ENCODE measurements at regions not wholly inside any gene's neighbourhood (a gene's known extent, or its start where the extent isn't known, plus 50 kb on each side); places are given as distances from the start of the nearest gene placed in this dataset.

- Histone ChIP-seq H3K4me1 (ENCODE audit: control insufficient read depth in 4 of 4, insufficient read depth in 4 of 4, low read length in 3 of 4) (no peaks in the 10 kb centered on the region), H3K27ac (ENCODE audit: low read depth in 1 of 2, low read length in 2 of 2) (no peak overlapping the region), H3K9me3 (ENCODE audit: control insufficient read depth in 4 of 4, low read length in 3 of 4) (peaks cover 0 to 2% (median 0%) of the 10 kb centered on the region in 4 donors), H3K27me3 (ENCODE audit: control insufficient read depth in 4 of 4, insufficient read depth in 4 of 4, low read length in 3 of 4) (no peaks in the 10 kb centered on the region), H3K36me3 (ENCODE audit: control insufficient read depth in 4 of 4, insufficient read depth in 3 of 4, low read depth in 1 of 4, low read length in 3 of 4) (no peaks in the 10 kb centered on the region), H3K9ac (ENCODE audit: low read depth in 1 of 2, low read length in 2 of 2) (no peak overlapping the region), H3K4me3 (ENCODE audit: low read depth in 1 of 3, low read length in 3 of 3) (no peak overlapping the region)
- DNase-seq (ENCODE audit: low spot score), result no peak
- 74% methylated on average over 5 of the region's 5 CpGs for WGBS
- TF ChIP-seq, protein P1, sequence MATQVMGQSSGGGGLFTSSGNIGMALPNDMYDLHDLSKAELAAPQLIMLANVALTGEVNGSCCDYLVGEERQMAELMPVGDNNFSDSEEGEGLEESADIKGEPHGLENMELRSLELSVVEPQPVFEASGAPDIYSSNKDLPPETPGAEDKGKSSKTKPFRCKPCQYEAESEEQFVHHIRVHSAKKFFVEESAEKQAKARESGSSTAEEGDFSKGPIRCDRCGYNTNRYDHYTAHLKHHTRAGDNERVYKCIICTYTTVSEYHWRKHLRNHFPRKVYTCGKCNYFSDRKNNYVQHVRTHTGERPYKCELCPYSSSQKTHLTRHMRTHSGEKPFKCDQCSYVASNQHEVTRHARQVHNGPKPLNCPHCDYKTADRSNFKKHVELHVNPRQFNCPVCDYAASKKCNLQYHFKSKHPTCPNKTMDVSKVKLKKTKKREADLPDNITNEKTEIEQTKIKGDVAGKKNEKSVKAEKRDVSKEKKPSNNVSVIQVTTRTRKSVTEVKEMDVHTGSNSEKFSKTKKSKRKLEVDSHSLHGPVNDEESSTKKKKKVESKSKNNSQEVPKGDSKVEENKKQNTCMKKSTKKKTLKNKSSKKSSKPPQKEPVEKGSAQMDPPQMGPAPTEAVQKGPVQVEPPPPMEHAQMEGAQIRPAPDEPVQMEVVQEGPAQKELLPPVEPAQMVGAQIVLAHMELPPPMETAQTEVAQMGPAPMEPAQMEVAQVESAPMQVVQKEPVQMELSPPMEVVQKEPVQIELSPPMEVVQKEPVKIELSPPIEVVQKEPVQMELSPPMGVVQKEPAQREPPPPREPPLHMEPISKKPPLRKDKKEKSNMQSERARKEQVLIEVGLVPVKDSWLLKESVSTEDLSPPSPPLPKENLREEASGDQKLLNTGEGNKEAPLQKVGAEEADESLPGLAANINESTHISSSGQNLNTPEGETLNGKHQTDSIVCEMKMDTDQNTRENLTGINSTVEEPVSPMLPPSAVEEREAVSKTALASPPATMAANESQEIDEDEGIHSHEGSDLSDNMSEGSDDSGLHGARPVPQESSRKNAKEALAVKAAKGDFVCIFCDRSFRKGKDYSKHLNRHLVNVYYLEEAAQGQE (IDR thresholded peaks at IDR 0.05), result no peak
- no peak for TF ChIP-seq FOXA1 (IDR thresholded peaks at IDR 0.05)
- no peak for TF ChIP-seq ZBTB33 (IDR thresholded peaks at IDR 0.05)
- no peak for TF ChIP-seq TAF1 (conservative IDR thresholded peaks at IDR 0.05)
- TF ChIP-seq YY1 (IDR thresholded peaks at IDR 0.05), result no peak
- no peak for TF ChIP-seq SP1 (IDR thresholded peaks at IDR 0.05)
Observed at GRCh38 chr9:111179577-111179976, 141.3 kb upstream of the LPAR1 start.

- Histone ChIP-seq H3K36me3 (ENCODE audit: control insufficient read depth in 4 of 4, insufficient read depth in 3 of 4, low read depth in 1 of 4, low read length in 3 of 4) (no peaks in the 10 kb centered on the region), H3K27me3 (ENCODE audit: control insufficient read depth in 4 of 4, insufficient read depth in 4 of 4, low read length in 3 of 4) (no peaks in the 10 kb centered on the region), H3K4me3 (ENCODE audit: low read depth in 1 of 3, low read length in 3 of 3) (no peak overlapping the region), H3K27ac (ENCODE audit: low read depth in 1 of 2, low read length in 2 of 2) (no peak overlapping the region), H3K4me1 (ENCODE audit: control insufficient read depth in 4 of 4, insufficient read depth in 4 of 4, low read length in 3 of 4) (no peaks in the 10 kb centered on the region), H3K9me3 (ENCODE audit: control insufficient read depth in 4 of 4, low read length in 3 of 4) (peaks cover 0 to 2% (median 0%) of the 10 kb centered on the region in 4 donors), H3K9ac (ENCODE audit: low read depth in 1 of 2, low read length in 2 of 2) (no peak overlapping the region)
- WGBS, result 60% methylated on average over 9 of the region's 9 CpGs
- no peak for TF ChIP-seq JUND (IDR thresholded peaks at IDR 0.05)
- no peak for TF ChIP-seq GABPA (IDR thresholded peaks at IDR 0.05 in 1 of 2, conservative IDR thresholded peaks at IDR 0.05 in 1 of 2)
- TF ChIP-seq, protein P2, sequence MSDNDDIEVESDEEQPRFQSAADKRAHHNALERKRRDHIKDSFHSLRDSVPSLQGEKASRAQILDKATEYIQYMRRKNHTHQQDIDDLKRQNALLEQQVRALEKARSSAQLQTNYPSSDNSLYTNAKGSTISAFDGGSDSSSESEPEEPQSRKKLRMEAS (IDR thresholded peaks at IDR 0.05), result no peak
- no peak for TF ChIP-seq EGR1 (IDR thresholded peaks at IDR 0.05; ENCODE audit: low read depth in 2 of 2)
- DNase-seq (ENCODE audit: low spot score), result no peak
Observed at GRCh38 chr9:111178331-111179055, 140.2 kb upstream of the LPAR1 start.

DNA sequence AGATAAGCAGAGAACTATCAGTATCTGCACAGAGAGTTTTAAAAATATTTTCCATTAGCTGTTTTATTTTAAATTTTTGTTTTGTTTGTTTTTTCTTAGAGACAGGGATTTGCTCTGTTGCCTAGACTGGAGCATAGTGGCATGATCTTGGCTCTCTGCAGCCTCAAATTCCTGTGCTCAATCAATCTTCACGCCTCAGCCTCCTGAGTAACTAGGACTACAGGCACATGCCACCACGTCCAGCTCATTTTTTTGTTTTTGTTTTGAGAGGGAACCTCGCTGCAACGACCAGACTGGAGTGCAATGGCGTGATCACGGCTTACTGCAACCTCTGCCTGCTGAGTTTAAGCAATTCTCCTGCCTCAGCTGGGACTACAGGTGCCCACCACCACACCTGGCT is 138.2 kb upstream of the LPAR1 start:
- Histone ChIP-seq H3K4me1 (ENCODE audit: control insufficient read depth in 4 of 4, insufficient read depth in 4 of 4, low read length in 3 of 4) (no peaks in the 10 kb centered on the region), H3K4me3 (ENCODE audit: low read depth in 1 of 3, low read length in 3 of 3) (no peak overlapping the region), H3K36me3 (ENCODE audit: control insufficient read depth in 4 of 4, insufficient read depth in 3 of 4, low read depth in 1 of 4, low read length in 3 of 4) (no peaks in the 10 kb centered on the region), H3K27me3 (ENCODE audit: control insufficient read depth in 4 of 4, insufficient read depth in 4 of 4, low read length in 3 of 4) (no peaks in the 10 kb centered on the region), H3K9ac (ENCODE audit: low read depth in 1 of 2, low read length in 2 of 2) (no peak overlapping the region), H3K9me3 (ENCODE audit: control insufficient read depth in 4 of 4, low read length in 3 of 4) (no peaks in the 10 kb centered on the region), H3K27ac (ENCODE audit: low read depth in 1 of 2, low read length in 2 of 2) (no peak overlapping the region)
- WGBS, result 82% methylated on average over 6 of the region's 6 CpGs
- no peak for DNase-seq (ENCODE audit: low spot score)
- no peak for TF ChIP-seq HNF4A (conservative IDR thresholded peaks at IDR 0.05)
- no peak for TF ChIP-seq HNF4G (IDR thresholded peaks at IDR 0.05)
- TF ChIP-seq JUND (IDR thresholded peaks at IDR 0.05), result no peak
- TF ChIP-seq ZBTB33 (IDR thresholded peaks at IDR 0.05), result no peak
- TF ChIP-seq, protein P1 (IDR thresholded peaks at IDR 0.05), result no peak
- no peak for TF ChIP-seq SP1 (IDR thresholded peaks at IDR 0.05)
- no peak for TF ChIP-seq GABPA (IDR thresholded peaks at IDR 0.05 in 1 of 2, conservative IDR thresholded peaks at IDR 0.05 in 1 of 2)
- TF ChIP-seq, protein P2 (IDR thresholded peaks at IDR 0.05), result no peak
- TF ChIP-seq, protein P3, sequence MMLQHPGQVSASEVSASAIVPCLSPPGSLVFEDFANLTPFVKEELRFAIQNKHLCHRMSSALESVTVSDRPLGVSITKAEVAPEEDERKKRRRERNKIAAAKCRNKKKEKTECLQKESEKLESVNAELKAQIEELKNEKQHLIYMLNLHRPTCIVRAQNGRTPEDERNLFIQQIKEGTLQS (IDR thresholded peaks at IDR 0.05), result no peak
- no peak for TF ChIP-seq FOXA2 (IDR thresholded peaks at IDR 0.05)
- no peak for TF ChIP-seq TAF1 (conservative IDR thresholded peaks at IDR 0.05)

Measured in liver (tissue), 7 donors.